ENCODE measurements at regions not wholly inside any gene's neighbourhood (a gene's known extent, or its start where the extent isn't known, plus 50 kb on each side); places are given as distances from the start of the nearest gene placed in this dataset.

GRCh38 chr22:48536541-48537342 is 1290.9 kb downstream of the BRD1 start:
- DNase-seq (ENCODE audit: low spot score), result no peak

- DNase-seq (ENCODE audit: low spot score), result no peak
Observed at GRCh38 chr22:48535868-48536540, 1291.7 kb downstream of the BRD1 start.

GRCh38 chr22:48534395-48534958 is 1293.2 kb downstream of the BRD1 start:
- DNase-seq (ENCODE audit: low spot score), result no peak

- DNase-seq (ENCODE audit: low spot score), result no peak
Observed at GRCh38 chr22:48532986-48533385, 1294.7 kb downstream of the BRD1 start.

- DNase-seq (ENCODE audit: low spot score), result no peak
Observed at GRCh38 chr22:48531761-48532435, 1295.8 kb downstream of the BRD1 start.

- DNase-seq (ENCODE audit: low spot score), result no peak
Observed at GRCh38 chr22:48531108-48531507, 1296.6 kb downstream of the BRD1 start.

GRCh38 chr22:48530666-48531065 is 1297.0 kb downstream of the BRD1 start:
- no peak for DNase-seq (ENCODE audit: low spot score)

- DNase-seq (ENCODE audit: low spot score), result no peak
Observed at GRCh38 chr22:48528221-48528915, 1299.3 kb downstream of the BRD1 start.

GRCh38 chr22:48523761-48524160 is 1303.9 kb downstream of the BRD1 start:
- DNase-seq (ENCODE audit: low spot score), result no peak

- no peak for DNase-seq (ENCODE audit: low spot score)
Observed at GRCh38 chr22:48523091-48523490, 1304.6 kb downstream of the BRD1 start.

- DNase-seq (ENCODE audit: low spot score), result no peak
Observed at GRCh38 chr22:48522271-48522670, 1305.4 kb downstream of the BRD1 start.

GRCh38 chr22:48520884-48521588 is 1306.6 kb downstream of the BRD1 start:
- no peak for DNase-seq (ENCODE audit: low spot score)

- DNase-seq (ENCODE audit: low spot score), result no peak
Observed at GRCh38 chr22:48520207-48520606, 1307.5 kb downstream of the BRD1 start.

GRCh38 chr22:48517039-48518030 is 1310.3 kb downstream of the BRD1 start:
- no peak for DNase-seq (ENCODE audit: low spot score)

GRCh38 chr22:48516571-48516970 is 1311.1 kb downstream of the BRD1 start:
- no peak for DNase-seq (ENCODE audit: low spot score)

GRCh38 chr22:48515571-48516200 is 1312.0 kb downstream of the BRD1 start:
- DNase-seq (ENCODE audit: low spot score), result no peak

- DNase-seq (ENCODE audit: low spot score), result no peak
Observed at GRCh38 chr22:48513929-48514328, 1313.7 kb downstream of the BRD1 start.

- no peak for DNase-seq (ENCODE audit: low spot score)
Observed at GRCh38 chr22:48513446-48513845, 1314.2 kb downstream of the BRD1 start.

- DNase-seq (ENCODE audit: low spot score), result no peak
Observed at GRCh38 chr22:48511781-48512327, 1315.8 kb downstream of the BRD1 start.
